HL-60 (cell line): ENCODE measurements at regions not wholly inside any gene's neighbourhood (a gene's known extent, or its start where the extent isn't known, plus 50 kb on each side); places are given as distances from the start of the nearest gene placed in this dataset.
"Not testable (repeated sequence)": the region's sequence is repeated elsewhere in the genome, so short reads cannot be mapped to it uniquely, and the experiment has no call there.

Experiments used
- CTCF ChIP-seq: IDR thresholded peaks from one replicate; pipeline ENCODE4 v1.5.1; 2011; ENCODE audit warnings: low read length, control low read depth, inconsistent platforms; ENCODE audit not compliant: insufficient read depth
- POLR2AphosphoS5 ChIP-seq: IDR thresholded peaks from 2 replicates; pipeline ENCODE4 v1.6.1; 2012; ENCODE audit warnings: low read depth
- REST ChIP-seq: IDR thresholded peaks from 2 replicates; pipeline ENCODE4 v1.6.1; 2012; ENCODE audit warnings: low read depth; ENCODE audit not compliant: insufficient replicate concordance
- SPI1 ChIP-seq: IDR thresholded peaks from 2 replicates; pipeline ENCODE4 v1.6.1; 2012; ENCODE audit warnings: low read depth, mild to moderate bottlenecking, borderline replicate concordance

- not testable (repeated sequence) for TF ChIP-seq CTCF, POLR2AphosphoS5, REST, SPI1
Measured at GRCh38 chr9:66263621-66264020, 526.7 kb downstream of the FOXD4L4 start.
